MCF 10A (cell line): ENCODE measurements at regions not wholly inside any gene's neighbourhood (a gene's known extent, or its start where the extent isn't known, plus 50 kb on each side); places are given as distances from the start of the nearest gene placed in this dataset.

ENCODE experiments used
- BruUV-seq: library from RNA; stranded (reverse); fragments of 400-500 nt; replicated peaks from 2 replicates; lab custom pipeline; 2021; lab: Mats Ljungman, UMichigan
- CTCF ChIA-PET: fragments of 300-600 bp; sonication (Branson Sonifier 250); formaldehyde crosslinking; extraction: SDS; loops from one replicate; lab custom pipeline; 2021; ENCODE audit warnings: antibody characterized with exemption, inconsistent platforms; lab: Yijun Ruan, JAX
- POLR2A ChIA-PET: fragments of 300-600, 350-650 bp; sonication (Branson Sonifier 250); formaldehyde crosslinking; extraction: SDS; loops from one replicate; lab custom pipeline; 2020; ENCODE audit warnings: antibody characterized with exemption, inconsistent platforms; lab: Yijun Ruan, JAX
- DNase-seq: peaks from one replicate; pipeline ENCODE4 v3.0.0-alpha.2; 2018; ENCODE audit not compliant: unreplicated experiment
- H3K27ac Mint-ChIP-seq: one replicate; pipeline ENCODE4 v1.8.0; 2022; ENCODE audit warnings: mild to moderate bottlenecking, low read depth, mixed read lengths; ENCODE audit not compliant: unreplicated experiment
- H3K27me3 Mint-ChIP-seq: one replicate; pipeline ENCODE4 v1.8.0; 2022; ENCODE audit warnings: mixed read lengths; ENCODE audit not compliant: insufficient read depth, unreplicated experiment
- H3K36me3 Mint-ChIP-seq: one replicate; pipeline ENCODE4 v1.8.0; 2022; ENCODE audit warnings: mild to moderate bottlenecking, moderate library complexity, mixed read lengths; ENCODE audit not compliant: insufficient read depth, unreplicated experiment
- H3K4me1 Mint-ChIP-seq: one replicate; pipeline ENCODE4 v1.8.0; 2022; ENCODE audit warnings: mixed read lengths; ENCODE audit not compliant: insufficient read depth, unreplicated experiment
- H3K4me3 Mint-ChIP-seq: one replicate; pipeline ENCODE4 v1.8.0; 2022; ENCODE audit warnings: mild to moderate bottlenecking, moderate library complexity, mixed read lengths; ENCODE audit not compliant: unreplicated experiment
- H3K9me3 Mint-ChIP-seq: one replicate; pipeline ENCODE4 v1.8.0; 2022; ENCODE audit warnings: mixed read lengths; ENCODE audit not compliant: unreplicated experiment
- intact Hi-C: fragments of 100-400 bp; cut with micrococcal nuclease; formaldehyde crosslinking; loops from 2 replicates; pipeline ENCODE4 v1.14.1; 2022
- TF ChIP-seq, protein P1 (sequence below): fragments of 200-600 bp; IDR thresholded peaks from one replicate; pipeline ENCODE4 v1.8.0; 2022; ENCODE audit warnings: antibody characterized with exemption, mild to moderate bottlenecking; ENCODE audit not compliant: unreplicated experiment

DNA sequence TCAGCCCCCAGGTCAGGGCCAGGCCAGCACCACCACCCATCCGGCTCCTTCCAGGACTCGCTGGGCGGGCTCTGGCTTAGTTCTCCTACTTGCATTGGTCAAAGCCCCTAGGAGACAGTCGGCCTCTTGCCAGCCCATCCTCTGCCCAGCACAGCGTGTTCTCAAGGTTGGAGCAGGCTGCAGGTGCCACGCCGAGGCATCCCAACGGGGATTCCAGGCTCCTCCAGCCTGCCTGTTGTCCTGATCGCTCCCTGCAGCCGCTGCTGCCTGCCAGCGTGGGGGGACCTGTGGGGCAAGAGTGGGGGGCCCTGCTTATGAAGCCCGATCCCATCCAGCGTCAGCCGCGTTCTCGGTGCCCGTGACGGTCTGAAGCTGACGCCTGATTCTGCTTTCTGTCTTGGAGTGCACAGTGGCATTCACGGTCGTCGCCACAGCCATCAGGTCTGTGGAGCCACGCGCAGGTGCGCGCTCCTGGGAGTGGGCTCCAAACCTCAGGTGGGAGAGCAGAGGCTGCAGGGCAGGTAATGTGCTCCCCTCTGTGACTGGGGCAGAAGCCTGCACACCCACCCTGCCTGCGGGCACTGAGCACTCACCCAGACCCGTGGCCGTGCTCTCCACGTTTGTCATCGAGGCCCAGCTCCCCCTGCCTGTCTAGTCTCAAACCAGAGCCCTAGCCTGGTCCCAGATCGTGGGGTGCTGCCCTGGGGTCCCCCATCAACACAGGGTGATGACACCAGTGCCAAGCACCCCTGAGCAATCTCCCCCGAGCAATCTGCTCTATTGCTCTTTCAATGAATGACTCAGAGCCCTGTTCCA lies 991.6 kb downstream of the BRD1 start:
- CTCF ChIA-PET, result no interaction called here
- DNase-seq, result no peak
- intact Hi-C loops, result no loop called here
- Mint-ChIP-seq H3K27me3 (no peaks in the 10 kb centered on the region), H3K9me3 (peaks cover 32% of the 10 kb centered on the region), H3K4me3 (no peak overlapping the region), H3K27ac (no peak overlapping the region), H3K4me1 (no peaks in the 10 kb centered on the region), H3K36me3 (no peaks in the 10 kb centered on the region)
- TF ChIP-seq, protein P1, sequence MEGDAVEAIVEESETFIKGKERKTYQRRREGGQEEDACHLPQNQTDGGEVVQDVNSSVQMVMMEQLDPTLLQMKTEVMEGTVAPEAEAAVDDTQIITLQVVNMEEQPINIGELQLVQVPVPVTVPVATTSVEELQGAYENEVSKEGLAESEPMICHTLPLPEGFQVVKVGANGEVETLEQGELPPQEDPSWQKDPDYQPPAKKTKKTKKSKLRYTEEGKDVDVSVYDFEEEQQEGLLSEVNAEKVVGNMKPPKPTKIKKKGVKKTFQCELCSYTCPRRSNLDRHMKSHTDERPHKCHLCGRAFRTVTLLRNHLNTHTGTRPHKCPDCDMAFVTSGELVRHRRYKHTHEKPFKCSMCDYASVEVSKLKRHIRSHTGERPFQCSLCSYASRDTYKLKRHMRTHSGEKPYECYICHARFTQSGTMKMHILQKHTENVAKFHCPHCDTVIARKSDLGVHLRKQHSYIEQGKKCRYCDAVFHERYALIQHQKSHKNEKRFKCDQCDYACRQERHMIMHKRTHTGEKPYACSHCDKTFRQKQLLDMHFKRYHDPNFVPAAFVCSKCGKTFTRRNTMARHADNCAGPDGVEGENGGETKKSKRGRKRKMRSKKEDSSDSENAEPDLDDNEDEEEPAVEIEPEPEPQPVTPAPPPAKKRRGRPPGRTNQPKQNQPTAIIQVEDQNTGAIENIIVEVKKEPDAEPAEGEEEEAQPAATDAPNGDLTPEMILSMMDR, result no peak
- POLR2A ChIA-PET, result no interaction called here
- BruUV-seq, result no TSS peak

DNA sequence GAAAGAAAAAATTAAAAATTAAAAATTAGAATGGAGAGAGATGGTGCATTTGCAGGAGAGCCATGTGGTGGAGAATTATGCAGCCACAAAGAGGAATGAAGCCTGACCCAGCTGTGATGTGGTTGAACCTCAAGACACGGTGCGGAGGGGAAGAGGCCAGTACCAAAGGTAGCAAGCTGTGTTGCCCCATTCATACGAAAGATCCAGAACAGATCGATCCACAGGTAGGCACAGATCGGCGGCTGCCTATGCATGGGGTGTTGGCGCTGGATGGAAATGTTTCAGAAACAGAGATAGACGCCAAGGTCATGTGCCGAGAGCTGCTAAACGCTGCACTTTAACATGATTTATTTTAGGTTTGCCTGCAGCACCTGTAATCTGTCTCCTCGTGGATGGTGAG lies 992.3 kb downstream of the BRD1 start:
- Mint-ChIP-seq H3K36me3 (no peaks in the 10 kb centered on the region), H3K9me3 (peaks cover 30% of the 10 kb centered on the region), H3K27me3 (no peaks in the 10 kb centered on the region), H3K4me1 (no peaks in the 10 kb centered on the region), H3K4me3 (no peak overlapping the region), H3K27ac (no peak overlapping the region)
- DNase-seq, result no peak
- POLR2A ChIA-PET, result no interaction called here
- intact Hi-C loops, result no loop called here
- BruUV-seq, result no TSS peak
- TF ChIP-seq, protein P1, result no peak
- CTCF ChIA-PET, result interaction anchor here (0.6 kb wide), 1 partner anchor 11 kb away, joined by 3 read pairs; no protein-coding TSS in a partner anchor

DNA sequence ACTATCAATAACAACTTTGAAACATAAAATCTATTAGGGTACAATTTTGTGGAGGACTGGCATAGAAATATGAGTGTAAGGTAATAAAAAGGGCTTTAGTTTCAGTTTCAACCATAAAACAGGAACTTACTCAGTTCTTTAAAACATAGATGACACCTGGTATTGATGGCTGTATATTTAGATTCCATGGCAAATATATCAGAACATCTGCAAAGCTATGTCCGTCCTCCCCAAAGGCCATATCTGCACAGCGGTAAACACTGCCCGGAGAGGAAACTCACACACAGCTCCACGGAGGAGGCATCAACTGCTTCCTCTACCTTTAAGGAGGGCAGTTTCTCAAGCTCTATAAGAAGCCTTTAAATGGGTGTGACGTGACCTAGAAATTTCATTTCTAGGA lies 993.3 kb downstream of the BRD1 start:
- BruUV-seq, result no TSS peak

DNA sequence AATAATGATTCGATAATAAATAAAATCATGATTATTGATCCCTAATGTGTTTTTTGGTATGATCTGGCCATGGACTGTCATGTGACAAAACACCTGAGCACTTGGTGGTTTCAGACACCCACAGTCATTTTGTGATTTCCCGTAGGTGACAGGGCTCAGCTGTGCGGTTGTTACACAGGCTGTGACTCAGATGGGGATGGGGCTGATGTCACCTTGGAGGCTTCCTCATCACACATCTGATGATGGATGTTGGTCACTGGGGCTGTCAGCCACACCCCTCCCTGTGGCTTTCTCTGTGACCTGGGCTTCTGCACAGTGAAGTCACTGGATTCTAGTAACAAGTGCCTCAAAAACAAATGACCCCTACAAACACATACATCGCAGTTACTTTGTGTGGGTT lies 995.1 kb downstream of the BRD1 start:
- Mint-ChIP-seq H3K27me3 (no peaks in the 10 kb centered on the region), H3K4me1 (no peaks in the 10 kb centered on the region), H3K4me3 (no peak overlapping the region), H3K36me3 (no peaks in the 10 kb centered on the region), H3K27ac (no peak overlapping the region), H3K9me3 (peaks cover 19% of the 10 kb centered on the region)
- CTCF ChIA-PET, result no interaction called here
- TF ChIP-seq, protein P1, result no peak
- no peak for DNase-seq
- no TSS peak for BruUV-seq
- POLR2A ChIA-PET, result no interaction called here
- intact Hi-C loops, result no loop called here

More for the DNA sequence above, 993.3 kb downstream of the BRD1 start:
- no peaks in the 10 kb centered on the region for H3K36me3 Mint-ChIP-seq
- ChIA-PET POLR2A (no interaction called here), CTCF (interaction anchor here (0.7 kb wide), 1 partner anchor 708 kb away, joined by 4 read pairs; no protein-coding TSS in a partner anchor)
- no peaks in the 10 kb centered on the region for H3K27me3 Mint-ChIP-seq
- intact Hi-C loops, result no loop called here
- H3K9me3 Mint-ChIP-seq, result peaks cover 30% of the 10 kb centered on the region
- no peak overlapping the region for H3K4me3 Mint-ChIP-seq
- TF ChIP-seq, protein P1, result no peak
- no peak for DNase-seq
- H3K4me1 Mint-ChIP-seq, result no peaks in the 10 kb centered on the region
- no peak overlapping the region for H3K27ac Mint-ChIP-seq
